Stimulated activated CD4-positive, alpha-beta T cell treated with anti-CD3 and anti-CD28 coated beads, Interleukin-1b, Interleukin-23, amount 100 ng/mL, for 24 hours (primary cell): ENCODE measurements at regions not wholly inside any gene's neighbourhood (a gene's known extent, or its start where the extent isn't known, plus 50 kb on each side); places are given as distances from the start of the nearest gene placed in this dataset.
"Not testable (repeated sequence)": the region's sequence is repeated elsewhere in the genome, so short reads cannot be mapped to it uniquely, and the experiment has no call there.

ENCODE experiments used
- DNase-seq, 4 experiments: peaks; one replicate each; pipeline ENCODE4 v3.0.0-alpha.2; 2020; ENCODE audit warnings: low read depth in 4 of 4, low spot score in 1 of 4

- DNase-seq, result no peak
These were observed 93.0 kb upstream of the KCTD7 start for GRCh38 chr7:66535414-66536329.

GRCh38 chr7:66537380-66537779 lies 91.3 kb upstream of the KCTD7 start:
- DNase-seq, result no peak

- no peak for DNase-seq
These were observed 90.8 kb upstream of the KCTD7 start for GRCh38 chr7:66537876-66538275.

- no peak for DNase-seq
These were observed 89.4 kb upstream of the KCTD7 start for GRCh38 chr7:66539264-66539623.

GRCh38 chr7:66539902-66540375 lies 88.7 kb upstream of the KCTD7 start:
- DNase-seq, result no peak

DNA sequence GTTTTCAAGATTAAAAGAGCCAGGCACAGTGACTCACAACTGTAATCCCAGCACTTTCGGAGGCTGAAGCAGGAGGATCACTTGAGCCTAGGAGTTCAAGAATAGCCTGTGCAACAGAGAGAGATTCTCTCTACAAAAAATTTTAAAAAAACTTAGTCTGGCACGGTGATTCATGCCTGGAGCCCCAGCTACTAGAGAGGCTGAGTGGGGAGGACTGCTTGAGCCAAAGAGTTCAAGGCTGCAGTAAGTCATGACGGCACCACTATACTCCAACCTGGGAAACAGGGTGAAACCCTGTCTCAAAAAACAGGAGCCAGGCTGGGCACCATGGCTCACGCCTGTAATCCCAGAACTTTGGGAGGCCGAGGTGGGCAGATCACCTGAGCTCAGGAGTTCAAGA lies 86.6 kb upstream of the KCTD7 start:
- DNase-seq, result no peak

DNA sequence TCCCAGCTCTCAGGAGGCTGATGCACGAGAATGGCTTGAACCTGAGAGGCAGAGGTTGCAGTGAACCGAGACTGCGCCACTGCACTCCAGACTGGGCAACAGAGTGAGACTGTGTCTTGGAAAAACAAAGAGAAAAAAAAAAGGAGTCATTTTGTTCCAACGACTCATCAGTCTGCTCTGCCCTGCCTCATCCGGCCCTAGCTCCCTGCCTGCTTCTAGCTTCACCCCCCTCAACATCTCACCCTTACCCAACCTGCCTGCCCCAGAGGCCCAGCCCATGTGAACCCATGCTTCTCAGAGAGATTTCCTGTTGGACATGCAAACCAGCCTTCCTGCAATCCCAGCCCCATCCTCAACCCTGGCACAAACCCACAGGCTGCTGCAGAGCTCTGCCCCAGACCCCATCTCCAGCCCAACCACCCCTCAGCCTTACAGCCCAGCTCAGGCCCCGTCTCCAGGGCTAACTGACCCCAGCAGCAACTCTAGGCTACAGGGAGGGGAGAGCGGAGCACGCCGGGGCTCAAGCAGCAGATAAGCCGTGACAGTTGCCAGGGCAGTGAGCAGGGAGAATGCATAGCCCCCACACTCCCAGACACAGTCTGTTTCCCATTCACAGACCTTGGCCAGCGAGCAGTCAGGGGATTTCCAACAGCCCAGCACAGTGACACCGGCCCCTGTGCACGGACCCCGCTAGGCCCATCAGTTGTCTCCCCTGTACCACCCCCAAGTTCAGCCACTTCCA lies 86.0 kb upstream of the KCTD7 start:
- no peak for DNase-seq

GRCh38 chr7:66549466-66549865 lies 79.2 kb upstream of the KCTD7 start:
- DNase-seq, result no peak

GRCh38 chr7:66553001-66553400 lies 75.7 kb upstream of the KCTD7 start:
- no peak for DNase-seq

DNA sequence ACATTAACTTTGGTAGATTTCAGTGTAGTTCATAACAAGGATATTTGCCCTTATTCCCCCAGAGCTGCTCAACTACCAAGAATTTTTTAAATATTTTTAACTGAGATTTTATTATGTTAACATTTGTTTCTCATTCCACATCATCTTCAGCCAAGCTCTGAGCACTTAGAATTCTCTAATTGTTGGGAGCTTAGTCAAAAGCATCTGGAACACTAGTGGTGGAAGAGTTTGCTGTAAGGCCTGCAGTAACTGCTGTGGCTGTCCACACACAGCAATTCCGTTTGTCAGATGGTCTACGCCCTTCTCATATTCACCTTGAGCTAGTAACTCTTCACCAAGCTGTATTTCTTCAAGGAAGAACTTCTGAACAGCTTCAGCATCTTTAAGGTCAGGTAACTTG lies 75.0 kb upstream of the KCTD7 start:
- not testable (repeated sequence) for DNase-seq

DNA sequence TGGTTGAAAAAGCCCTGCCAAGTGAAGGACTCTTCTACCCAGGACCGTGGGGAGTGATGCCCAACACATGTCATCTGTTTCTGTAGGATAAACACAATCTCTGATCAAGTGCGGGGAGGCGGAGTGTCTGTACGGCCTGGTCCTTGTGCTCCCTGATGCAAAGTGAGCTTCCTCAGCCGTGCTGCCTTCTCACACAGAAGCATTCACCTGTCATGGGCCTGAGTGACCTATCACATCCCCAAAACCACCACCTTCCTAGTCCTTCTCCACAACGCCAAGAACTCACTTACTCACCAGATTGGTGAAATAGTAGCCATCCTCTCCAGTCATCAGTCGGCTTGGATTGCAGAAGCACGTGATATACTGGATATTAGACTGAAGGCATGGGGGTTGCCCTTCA lies 74.4 kb upstream of the KCTD7 start:
- not testable (repeated sequence) for DNase-seq

- not testable (repeated sequence) for DNase-seq
These were observed 73.7 kb upstream of the KCTD7 start for GRCh38 chr7:66554842-66555430.

DNA sequence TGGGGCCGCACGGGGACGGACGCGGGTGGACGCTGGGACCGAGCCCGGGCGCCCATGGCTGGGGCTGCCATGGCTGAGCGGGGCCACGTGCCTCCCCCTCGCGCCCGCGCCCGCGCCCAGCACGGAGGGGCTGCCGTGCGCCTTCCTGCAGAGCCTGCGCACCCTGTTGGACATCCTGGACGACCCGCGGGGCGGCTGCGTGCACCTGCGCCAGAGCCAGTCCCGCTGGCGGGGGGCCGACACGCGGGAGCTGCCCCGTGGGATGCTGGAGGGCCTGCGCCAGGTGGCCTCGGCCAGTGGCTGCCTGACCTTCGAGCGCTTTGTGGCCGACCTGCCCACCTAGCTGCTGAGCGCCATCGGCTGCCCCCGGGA lies 72.5 kb upstream of the KCTD7 start:
- DNase-seq, result no peak

- no peak for DNase-seq
These were observed 72.0 kb upstream of the KCTD7 start for GRCh38 chr7:66556549-66557213.

DNA sequence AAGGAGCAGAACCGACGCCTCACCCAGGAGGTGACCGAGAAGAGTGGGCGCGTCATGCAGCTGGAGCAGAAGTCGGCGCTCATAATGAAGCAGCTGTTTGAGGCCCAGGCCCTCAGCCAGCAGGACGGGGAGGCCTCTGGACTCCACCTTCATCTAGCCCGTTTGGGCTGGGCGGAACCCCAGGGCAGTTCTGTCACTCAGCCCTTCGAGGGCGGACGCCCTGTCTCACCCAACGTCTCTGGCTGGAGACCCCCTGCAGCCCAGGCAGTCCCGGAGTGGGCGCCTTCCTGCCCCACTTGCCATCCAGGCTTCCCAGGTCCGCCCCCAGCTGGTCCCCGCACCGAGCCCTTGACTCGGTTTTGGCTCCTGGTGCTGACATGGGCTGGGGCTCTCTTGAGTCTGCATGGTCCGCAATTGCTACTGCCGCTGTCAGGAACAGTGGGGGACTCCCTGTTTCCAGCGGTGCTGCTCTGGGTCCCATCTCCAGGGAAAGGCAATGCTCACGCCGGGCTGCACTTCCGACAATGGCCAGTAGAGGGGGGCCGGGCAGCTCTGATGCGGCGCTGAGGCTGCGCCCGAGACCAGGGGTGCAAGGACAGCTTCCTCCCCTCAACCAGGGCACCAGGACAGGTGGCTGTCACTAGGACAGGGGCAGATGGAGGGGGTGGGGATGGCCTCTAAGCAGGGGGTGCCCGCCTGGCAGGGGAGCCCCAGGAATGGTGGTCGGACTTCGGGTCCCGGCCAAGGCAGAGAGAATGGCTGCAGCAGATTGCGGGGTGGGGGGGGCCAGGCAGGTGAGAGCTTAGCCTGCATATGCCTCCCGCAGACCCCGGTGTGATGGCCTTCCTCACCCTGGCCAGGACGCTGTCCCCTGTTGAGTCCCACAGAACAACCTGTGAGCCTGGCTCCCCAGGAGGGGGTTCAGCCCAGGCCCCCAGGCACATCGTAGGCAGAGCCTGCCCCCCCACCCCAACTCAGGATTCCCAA lies 71.2 kb upstream of the KCTD7 start:
- DNase-seq, result peak; percentile 59 to 74 (median 62)

DNA sequence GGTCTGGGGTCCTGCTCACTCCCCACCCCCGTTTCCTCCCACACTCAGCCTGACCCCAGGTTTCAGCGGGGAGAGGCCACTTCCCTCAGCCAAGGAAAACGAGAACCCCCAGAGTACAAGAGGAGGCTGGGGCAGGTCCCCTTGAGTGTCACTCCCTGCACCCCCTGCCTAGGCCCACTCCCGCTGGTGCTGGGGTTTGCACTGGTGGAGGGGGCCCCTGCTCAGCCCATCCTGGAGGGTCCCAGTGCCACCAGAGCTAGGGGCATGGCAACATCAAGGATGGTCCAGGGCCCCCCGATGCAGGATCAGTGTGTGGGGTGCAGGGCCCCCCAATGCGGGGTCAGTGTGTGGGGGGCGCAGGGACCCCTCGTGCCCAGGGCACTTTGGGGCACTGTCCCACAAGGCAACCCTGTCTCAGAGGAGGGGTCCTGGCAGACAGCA lies 70.5 kb upstream of the KCTD7 start:
- no peak for DNase-seq

DNA sequence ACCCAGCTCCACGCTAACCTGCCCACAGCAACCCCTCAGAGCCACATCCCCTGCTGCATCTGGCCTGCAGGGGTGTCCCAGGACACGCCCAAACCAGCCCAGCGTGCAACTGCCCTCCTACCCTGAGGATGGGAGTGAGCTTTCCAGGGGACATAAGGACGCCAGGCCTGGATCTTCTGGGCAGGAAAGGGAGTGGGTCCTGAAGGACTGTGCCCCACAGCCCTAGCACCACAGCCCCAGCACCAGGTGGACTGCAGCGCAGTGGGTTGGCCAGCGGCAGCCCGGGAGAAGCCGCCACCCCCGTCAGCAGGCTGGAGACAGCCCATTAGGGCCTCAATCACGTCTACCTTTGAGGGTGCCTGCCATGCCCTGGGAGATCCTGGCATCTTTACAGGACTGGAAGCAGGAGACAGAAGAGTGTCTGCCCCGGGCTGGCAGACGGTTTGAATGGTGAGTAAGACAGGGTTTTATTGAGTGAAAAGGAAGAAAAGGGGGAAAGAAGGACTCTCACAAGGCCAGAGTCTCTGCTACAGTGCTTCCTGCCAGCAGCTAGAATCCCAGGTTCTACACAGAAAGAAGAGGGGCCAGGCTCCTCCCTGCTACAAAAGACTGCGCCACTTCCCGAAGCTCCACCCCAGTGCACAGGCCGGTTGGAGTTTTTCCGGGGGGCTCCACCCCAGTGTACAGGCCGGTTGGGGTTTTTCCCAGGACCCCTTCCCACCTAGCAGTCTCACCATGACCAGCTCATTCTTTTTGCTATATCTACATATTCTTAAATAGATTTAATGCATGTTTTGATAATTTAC lies 69.8 kb upstream of the KCTD7 start:
- DNase-seq, result no peak

- DNase-seq, result no peak
These were observed 64.6 kb upstream of the KCTD7 start for GRCh38 chr7:66564045-66564444.

- not testable (repeated sequence) for DNase-seq
These were observed 58.5 kb upstream of the KCTD7 start for GRCh38 chr7:66570179-66570578.
